DMS 273 treated with DMSO at 0.1 percent for 48 hours (cell line): ENCODE measurements at regions not wholly inside any gene's neighbourhood (a gene's known extent, or its start where the extent isn't known, plus 50 kb on each side); places are given as distances from the start of the nearest gene placed in this dataset.
"Not testable (repeated sequence)": the region's sequence is repeated elsewhere in the genome, so short reads cannot be mapped to it uniquely, and the experiment has no call there.

ENCODE experiments used
- DNase-seq: peaks from one replicate; lab custom pipeline; 2025; lab: John Stamatoyannopoulos, UW

- DNase-seq = not testable (repeated sequence)
Measured at GRCh38 chr3:177457204-177457603, 259.9 kb upstream of the TBL1XR1 start.

- DNase-seq = no peak
Measured at GRCh38 chr3:177459401-177459800, 262.1 kb upstream of the TBL1XR1 start.

GRCh38 chr3:177460047-177460446 lies 262.8 kb upstream of the TBL1XR1 start:
- no peak for DNase-seq

- no peak for DNase-seq
Measured at GRCh38 chr3:177461765-177462164, 264.5 kb upstream of the TBL1XR1 start.

- DNase-seq = not testable (repeated sequence)
Measured at GRCh38 chr3:177463341-177463740, 266.1 kb upstream of the TBL1XR1 start.

- DNase-seq = no peak
Measured at GRCh38 chr3:177463863-177464262, 266.6 kb upstream of the TBL1XR1 start.

GRCh38 chr3:177464392-177465256 lies 267.3 kb upstream of the TBL1XR1 start:
- no peak for DNase-seq

- no peak for DNase-seq
Measured at GRCh38 chr3:177465257-177465642, 268.0 kb upstream of the TBL1XR1 start.

- no peak for DNase-seq
Measured at GRCh38 chr3:177466074-177466473, 268.8 kb upstream of the TBL1XR1 start.

- DNase-seq = not testable (repeated sequence)
Measured at GRCh38 chr3:177466622-177467021, 269.3 kb upstream of the TBL1XR1 start.

- DNase-seq = no peak
Measured at GRCh38 chr3:177467247-177467985, 270.1 kb upstream of the TBL1XR1 start.

- DNase-seq = no peak
Measured at GRCh38 chr3:177468331-177468730, 271.0 kb upstream of the TBL1XR1 start.

- DNase-seq = no peak
Measured at GRCh38 chr3:177468816-177469215, 271.5 kb upstream of the TBL1XR1 start.

GRCh38 chr3:177469216-177469615 lies 271.9 kb upstream of the TBL1XR1 start:
- DNase-seq = no peak

GRCh38 chr3:177470197-177470941 lies 273.1 kb upstream of the TBL1XR1 start:
- DNase-seq = no peak

- no peak for DNase-seq
Measured at GRCh38 chr3:177471733-177472480, 274.6 kb upstream of the TBL1XR1 start.

- DNase-seq = no peak
Measured at GRCh38 chr3:177473184-177473583, 275.9 kb upstream of the TBL1XR1 start.

GRCh38 chr3:177473903-177474302 lies 276.6 kb upstream of the TBL1XR1 start:
- DNase-seq = no peak

- no peak for DNase-seq
Measured at GRCh38 chr3:177474652-177475355, 277.5 kb upstream of the TBL1XR1 start.

GRCh38 chr3:177475356-177475665 lies 278.0 kb upstream of the TBL1XR1 start:
- DNase-seq = no peak

GRCh38 chr3:177476495-177476894 lies 279.2 kb upstream of the TBL1XR1 start:
- DNase-seq = no peak
